Prostate gland (tissue), 2 donors: ENCODE measurements at regions not wholly inside any gene's neighbourhood (a gene's known extent, or its start where the extent isn't known, plus 50 kb on each side); places are given as distances from the start of the nearest gene placed in this dataset.

Source experiments
- CTCF ChIP-seq, 4 experiments: fragments of 200-600 bp in 2 of 4; fragments of 450-650 bp in 2 of 4; sonication (generic) in 2 of 4; IDR thresholded peaks; 1 replicate in 3 of 4; 2 replicates in 1 of 4; pipeline ENCODE4 v1.5.1; 2016 to 2019; ENCODE audit warnings: antibody characterized with exemption in 4 of 4, mild to moderate bottlenecking in 2 of 4, moderate library complexity in 2 of 4
- POLR2A ChIP-seq: fragments of 450-650 bp; IDR thresholded peaks from one replicate; pipeline ENCODE4 v1.6.1; 2016; ENCODE audit warnings: antibody characterized with exemption, mild to moderate bottlenecking
- POLR2AphosphoS5 ChIP-seq: sonication (generic); formaldehyde crosslinking; IDR thresholded peaks from one replicate; pipeline ENCODE4 v1.6.1; 2017; ENCODE audit warnings: antibody characterized with exemption

DNA sequence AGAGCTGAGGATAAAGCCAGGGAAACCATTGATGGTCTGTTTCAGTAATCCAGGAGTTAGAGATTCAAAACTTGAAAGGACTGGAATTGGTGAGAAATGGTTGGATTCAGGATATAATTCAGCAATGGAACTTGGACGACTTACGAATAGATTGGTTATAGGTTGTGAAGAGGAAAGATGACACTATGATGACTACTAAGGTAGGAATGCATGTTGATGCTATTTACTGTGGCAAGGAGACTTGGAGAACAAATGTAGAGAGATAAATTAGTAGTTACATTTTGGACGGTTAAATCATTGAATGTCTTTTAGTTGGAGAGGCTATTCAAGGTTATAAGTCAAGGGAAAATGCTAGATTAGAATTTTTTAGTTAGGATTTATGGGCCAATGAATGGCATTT lies 365.4 kb upstream of the TECRL start:
- TF ChIP-seq POLR2A (no peak), POLR2AphosphoS5 (no peak), CTCF (IDR thresholded peaks at IDR 0.05) (no peak)
